ENCODE measurements at regions not wholly inside any gene's neighbourhood (a gene's known extent, or its start where the extent isn't known, plus 50 kb on each side); places are given as distances from the start of the nearest gene placed in this dataset.
A peak's percentile ranks its signal among the peaks of the same experiment; 100 is the strongest.

GRCh38 chr1:67522793-67523192 lies 92.6 kb upstream of the SERBP1 start:
- H2AFZ ChIP-seq = no peak overlapping the region
- H3K9ac ChIP-seq = no peak overlapping the region
- no peaks in the 10 kb centered on the region for H3K36me3 ChIP-seq (ENCODE audit: low read depth)
- no peak for DNase-seq
- H3K9me3 ChIP-seq (ENCODE audit: low read depth) = no peaks in the 10 kb centered on the region
- peaks cover 18% of the 10 kb centered on the region for H3F3A ChIP-seq (ENCODE audit: insufficient read depth)
- peaks cover 12% of the 10 kb centered on the region for H3K4me1 ChIP-seq (ENCODE audit: insufficient read depth)
- no peak overlapping the region for H3K27ac ChIP-seq
- in situ Hi-C loops (cut with MboI) = loop anchor here (10.0 kb wide), 1 partner anchor 582 kb away; no protein-coding TSS in a partner anchor
- H3K4me2 ChIP-seq (ENCODE audit: unreplicated experiment) = no peak overlapping the region
- H3K4me3 ChIP-seq = no peak overlapping the region
- WGBS, 2 experiments (ENCODE audit: low coverage in 1 of 2, low lambda C conversion rate in 2 of 2, missing lambda C conversion rate in 2 of 2) = 86 to 94% methylated on average over 4 of the region's 4 CpGs
- H3K79me2 ChIP-seq (ENCODE audit: insufficient read depth) = no peaks in the 10 kb centered on the region
- H3K9me2 ChIP-seq (ENCODE audit: insufficient read depth) = no peaks in the 10 kb centered on the region
- H3K27me3 ChIP-seq (replicated peaks; ENCODE audit: insufficient read depth) = no peaks in the 10 kb centered on the region
- TF ChIP-seq EZH2phosphoT487 (IDR thresholded peaks at IDR 0.05; ENCODE audit: insufficient read depth, low read depth) (no peak), EZH2 (IDR thresholded peaks at IDR 0.05; ENCODE audit: insufficient read depth, poor library complexity, severe bottlenecking) (no peak)
- H4K20me1 ChIP-seq (ENCODE audit: insufficient read depth) = no peaks in the 10 kb centered on the region

GRCh38 chr1:67524143-67525052 lies 94.2 kb upstream of the SERBP1 start:
- peaks cover 18% of the 10 kb centered on the region for H3F3A ChIP-seq (ENCODE audit: insufficient read depth)
- no peak overlapping the region for H3K4me3 ChIP-seq
- TF ChIP-seq EZH2phosphoT487 (IDR thresholded peaks at IDR 0.05; ENCODE audit: insufficient read depth, low read depth) (no peak), EZH2 (IDR thresholded peaks at IDR 0.05; ENCODE audit: insufficient read depth, poor library complexity, severe bottlenecking) (no peak)
- H2AFZ ChIP-seq = peak overlapping the region; percentile 64
- H3K9me2 ChIP-seq (ENCODE audit: insufficient read depth) = no peaks in the 10 kb centered on the region
- H3K4me1 ChIP-seq (ENCODE audit: insufficient read depth) = peaks cover 12% of the 10 kb centered on the region
- no peaks in the 10 kb centered on the region for H3K79me2 ChIP-seq (ENCODE audit: insufficient read depth)
- peak overlapping the region; percentile 28 for H3K4me2 ChIP-seq (ENCODE audit: unreplicated experiment)
- no peaks in the 10 kb centered on the region for H3K27me3 ChIP-seq (replicated peaks; ENCODE audit: insufficient read depth)
- WGBS, 2 experiments (ENCODE audit: low coverage in 1 of 2, low lambda C conversion rate in 2 of 2, missing lambda C conversion rate in 2 of 2) = 10% methylated on average over 7 of the region's 7 CpGs
- DNase-seq = peak; percentile 73
- no peaks in the 10 kb centered on the region for H3K9me3 ChIP-seq (ENCODE audit: low read depth)
- no peaks in the 10 kb centered on the region for H4K20me1 ChIP-seq (ENCODE audit: insufficient read depth)
- in situ Hi-C loops (cut with MboI) = loop anchor here (10.0 to 25.0 kb wide), 3 partner anchors 313 to 813 kb away; partner anchors contain the start of gene GNG12
- 0 out of 2 replicates have a peak overlapping the region, but pooled peaks have one; percentile 7 for H3K9ac ChIP-seq
- H3K36me3 ChIP-seq (ENCODE audit: low read depth) = no peaks in the 10 kb centered on the region
- H3K27ac ChIP-seq = peak overlapping the region; percentile 60

GRCh38 chr1:67525053-67525760 lies 95.0 kb upstream of the SERBP1 start:
- no peak overlapping the region for H3K4me2 ChIP-seq (ENCODE audit: unreplicated experiment)
- in situ Hi-C loops (cut with MboI) = loop anchor here (10.0 to 25.0 kb wide), 3 partner anchors 312 to 812 kb away; partner anchors contain the start of gene GNG12
- TF ChIP-seq EZH2phosphoT487 (IDR thresholded peaks at IDR 0.05; ENCODE audit: insufficient read depth, low read depth) (no peak), EZH2 (IDR thresholded peaks at IDR 0.05; ENCODE audit: insufficient read depth, poor library complexity, severe bottlenecking) (no peak)

GRCh38 chr1:67528141-67528540 lies 97.9 kb upstream of the SERBP1 start:
- Histone ChIP-seq H3K27ac (no peak overlapping the region), H3K4me1 (ENCODE audit: insufficient read depth) (peaks cover 12% of the 10 kb centered on the region), H3K79me2 (ENCODE audit: insufficient read depth) (no peaks in the 10 kb centered on the region), H3K9me2 (ENCODE audit: insufficient read depth) (no peaks in the 10 kb centered on the region), H3K4me2 (ENCODE audit: unreplicated experiment) (no peak overlapping the region), H2AFZ (no peak overlapping the region; the same call in 1 of the 2 replicates), H3K4me3 (no peak overlapping the region), H3K36me3 (ENCODE audit: low read depth) (no peaks in the 10 kb centered on the region), H3K9me3 (ENCODE audit: low read depth) (no peaks in the 10 kb centered on the region), H3K9ac (no peak overlapping the region), H3F3A (ENCODE audit: insufficient read depth) (peaks cover 18% of the 10 kb centered on the region), H4K20me1 (ENCODE audit: insufficient read depth) (no peaks in the 10 kb centered on the region), H3K27me3 (replicated peaks; ENCODE audit: insufficient read depth) (no peaks in the 10 kb centered on the region)
- DNase-seq = no peak
- in situ Hi-C loops (cut with MboI) = loop anchor here (10.0 to 25.0 kb wide), 3 partner anchors 309 to 809 kb away; partner anchors contain the start of gene GNG12
- TF ChIP-seq EZH2phosphoT487 (IDR thresholded peaks at IDR 0.05; ENCODE audit: insufficient read depth, low read depth) (no peak), EZH2 (IDR thresholded peaks at IDR 0.05; ENCODE audit: insufficient read depth, poor library complexity, severe bottlenecking) (no peak)
- WGBS, 2 experiments (ENCODE audit: low coverage in 1 of 2, low lambda C conversion rate in 2 of 2, missing lambda C conversion rate in 2 of 2) = 69 to 70% methylated on average over 4 of the region's 4 CpGs

More at GRCh38 chr1:67525053-67525760, 95.0 kb upstream of the SERBP1 start:
- no peaks in the 10 kb centered on the region for H3K27me3 ChIP-seq (replicated peaks; ENCODE audit: insufficient read depth)
- H3K27ac ChIP-seq = peak overlapping the region; percentile 60
- H3K36me3 ChIP-seq (ENCODE audit: low read depth) = no peaks in the 10 kb centered on the region
- H3K9me2 ChIP-seq (ENCODE audit: insufficient read depth) = no peaks in the 10 kb centered on the region
- H3K4me1 ChIP-seq (ENCODE audit: insufficient read depth) = peaks cover 12% of the 10 kb centered on the region
- H3K9me3 ChIP-seq (ENCODE audit: low read depth) = no peaks in the 10 kb centered on the region
- H3K79me2 ChIP-seq (ENCODE audit: insufficient read depth) = no peaks in the 10 kb centered on the region
- H2AFZ ChIP-seq = peak overlapping the region; percentile 64; the same call in 1 of the 2 replicates
- peaks cover 18% of the 10 kb centered on the region for H3F3A ChIP-seq (ENCODE audit: insufficient read depth)
- DNase-seq = no peak
- WGBS, 2 experiments (ENCODE audit: low coverage in 1 of 2, low lambda C conversion rate in 2 of 2, missing lambda C conversion rate in 2 of 2) = 96 to 100% methylated on average over 2 of the region's 2 CpGs
- no peaks in the 10 kb centered on the region for H4K20me1 ChIP-seq (ENCODE audit: insufficient read depth)
- no peak overlapping the region for H3K9ac ChIP-seq
- H3K4me3 ChIP-seq = no peak overlapping the region
